ENCODE measurements at regions not wholly inside any gene's neighbourhood (a gene's known extent, or its start where the extent isn't known, plus 50 kb on each side); places are given as distances from the start of the nearest gene placed in this dataset.

DNA sequence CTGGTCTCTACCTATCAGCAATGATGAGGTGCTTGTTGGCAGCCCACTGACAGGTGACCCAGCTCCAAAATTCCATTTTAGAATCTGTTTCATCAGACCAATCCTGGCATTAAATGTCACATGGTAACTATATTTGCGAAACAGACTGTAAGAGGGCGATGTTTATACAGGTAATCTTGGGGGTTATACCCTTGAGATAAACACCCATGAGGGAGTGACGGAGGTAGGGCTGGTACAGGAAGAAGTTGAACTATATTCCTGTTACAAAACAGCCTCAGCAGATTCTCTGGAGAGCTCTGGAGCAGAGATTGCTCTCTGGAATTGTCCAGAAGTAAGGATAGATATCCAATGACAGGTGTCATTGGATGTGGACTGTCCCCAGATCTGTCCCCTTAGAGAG lies 444.8 kb upstream of the DPP6 start:
- Histone ChIP-seq H3K4me1 (no peaks in the 10 kb centered on the region), H3K36me3 (no peaks in the 10 kb centered on the region), H3K27me3 (no peaks in the 10 kb centered on the region), H3K27ac (no peak overlapping the region), H3K9me3 (no peaks in the 10 kb centered on the region), H3K4me3 (no peak overlapping the region)
- TF ChIP-seq POLR2A (IDR thresholded peaks at IDR 0.05), result no peak
- TF ChIP-seq, protein P1, sequence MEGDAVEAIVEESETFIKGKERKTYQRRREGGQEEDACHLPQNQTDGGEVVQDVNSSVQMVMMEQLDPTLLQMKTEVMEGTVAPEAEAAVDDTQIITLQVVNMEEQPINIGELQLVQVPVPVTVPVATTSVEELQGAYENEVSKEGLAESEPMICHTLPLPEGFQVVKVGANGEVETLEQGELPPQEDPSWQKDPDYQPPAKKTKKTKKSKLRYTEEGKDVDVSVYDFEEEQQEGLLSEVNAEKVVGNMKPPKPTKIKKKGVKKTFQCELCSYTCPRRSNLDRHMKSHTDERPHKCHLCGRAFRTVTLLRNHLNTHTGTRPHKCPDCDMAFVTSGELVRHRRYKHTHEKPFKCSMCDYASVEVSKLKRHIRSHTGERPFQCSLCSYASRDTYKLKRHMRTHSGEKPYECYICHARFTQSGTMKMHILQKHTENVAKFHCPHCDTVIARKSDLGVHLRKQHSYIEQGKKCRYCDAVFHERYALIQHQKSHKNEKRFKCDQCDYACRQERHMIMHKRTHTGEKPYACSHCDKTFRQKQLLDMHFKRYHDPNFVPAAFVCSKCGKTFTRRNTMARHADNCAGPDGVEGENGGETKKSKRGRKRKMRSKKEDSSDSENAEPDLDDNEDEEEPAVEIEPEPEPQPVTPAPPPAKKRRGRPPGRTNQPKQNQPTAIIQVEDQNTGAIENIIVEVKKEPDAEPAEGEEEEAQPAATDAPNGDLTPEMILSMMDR (IDR thresholded peaks at IDR 0.05), result no peak
- DNase-seq, result no peak

DNA sequence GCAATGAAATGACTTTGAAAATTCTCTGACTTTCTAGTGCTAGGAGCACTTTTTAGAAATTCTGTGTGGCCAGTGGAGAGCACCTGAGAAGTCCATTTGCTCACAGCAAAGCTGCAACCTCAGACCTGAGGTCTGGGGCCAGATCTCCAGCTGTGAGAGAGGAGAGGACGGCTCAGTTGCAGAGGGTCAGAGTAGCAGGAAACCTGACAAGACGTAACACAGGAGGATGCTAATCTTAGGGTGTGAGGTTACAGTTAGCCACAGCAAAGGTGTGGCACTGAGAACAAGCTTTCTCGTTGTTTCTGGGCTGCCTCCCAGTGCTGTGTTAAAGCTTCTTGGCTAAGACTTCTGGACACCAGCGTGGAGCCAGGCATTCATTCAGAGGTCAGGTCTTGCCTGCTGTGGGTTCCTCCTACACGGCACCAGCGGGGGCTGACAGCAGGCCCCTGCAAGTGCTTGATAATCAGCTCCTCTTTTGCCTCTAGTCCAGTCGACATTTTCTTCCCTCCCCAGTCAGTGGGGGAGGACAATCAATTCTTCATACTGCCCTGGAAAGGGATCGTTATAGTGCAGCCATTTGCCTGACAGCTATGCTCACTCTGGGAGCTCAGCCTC lies 435.4 kb upstream of the DPP6 start:
- no peak for DNase-seq
- H3K36me3 ChIP-seq, result no peaks in the 10 kb centered on the region
- no peak overlapping the region for H3K27ac ChIP-seq
- TF ChIP-seq, protein P1 (IDR thresholded peaks at IDR 0.05), result no peak
- no peak for TF ChIP-seq POLR2A (IDR thresholded peaks at IDR 0.05)
- no peak overlapping the region for H3K4me3 ChIP-seq
- H3K4me1 ChIP-seq, result no peaks in the 10 kb centered on the region
- H3K27me3 ChIP-seq, result no peaks in the 10 kb centered on the region
- no peaks in the 10 kb centered on the region for H3K9me3 ChIP-seq

DNA sequence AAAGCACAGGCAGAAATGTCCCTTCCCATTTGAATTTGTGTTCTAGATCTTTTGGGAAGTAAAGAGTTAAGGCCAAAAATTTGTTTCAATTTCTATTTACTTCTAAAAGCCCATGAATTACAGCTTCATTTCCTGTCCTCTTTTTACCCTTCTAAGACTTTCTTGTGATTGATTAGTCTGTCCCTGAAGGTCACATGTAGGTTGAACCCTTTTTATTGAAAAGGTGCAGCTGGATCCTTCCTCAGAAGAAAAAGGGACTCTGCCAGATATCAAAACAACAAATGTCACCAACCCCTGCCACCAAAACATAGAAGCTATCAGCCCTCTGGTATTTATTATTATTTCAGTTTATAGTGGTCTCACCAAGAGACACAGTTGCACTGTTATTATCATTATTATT lies 424.9 kb upstream of the DPP6 start:
- Histone ChIP-seq H3K4me1 (no peaks in the 10 kb centered on the region), H3K27me3 (no peaks in the 10 kb centered on the region), H3K27ac (no peak overlapping the region), H3K9me3 (no peaks in the 10 kb centered on the region), H3K36me3 (no peaks in the 10 kb centered on the region), H3K4me3 (no peak overlapping the region)
- TF ChIP-seq, protein P1 (IDR thresholded peaks at IDR 0.05), result no peak
- TF ChIP-seq POLR2A (IDR thresholded peaks at IDR 0.05), result no peak
- no peak for DNase-seq

DNA sequence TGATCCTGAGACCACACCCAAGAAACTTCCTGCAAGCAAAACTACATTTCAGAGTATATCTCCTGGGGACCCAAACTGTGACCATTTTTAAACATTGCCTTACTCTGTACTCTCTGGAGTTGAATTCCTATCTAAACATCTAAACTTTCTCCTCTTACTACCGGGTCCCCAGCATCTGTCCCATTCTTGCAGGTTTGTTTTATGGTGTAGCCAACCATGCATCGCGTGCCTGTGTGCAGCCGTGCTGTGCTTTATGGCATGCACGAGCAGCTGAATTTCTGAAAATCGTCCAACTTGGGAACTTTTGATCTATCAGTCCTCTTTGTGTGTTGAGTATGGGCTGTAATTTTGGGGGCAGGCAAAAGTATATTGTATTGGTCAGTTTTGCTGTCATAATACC lies 423.8 kb upstream of the DPP6 start:
- Histone ChIP-seq H3K27me3 (no peaks in the 10 kb centered on the region), H3K9me3 (no peaks in the 10 kb centered on the region), H3K36me3 (no peaks in the 10 kb centered on the region), H3K27ac (no peak overlapping the region), H3K4me1 (no peaks in the 10 kb centered on the region), H3K4me3 (no peak overlapping the region)
- no peak for DNase-seq
- TF ChIP-seq, protein P1 (IDR thresholded peaks at IDR 0.05), result no peak
- no peak for TF ChIP-seq POLR2A (IDR thresholded peaks at IDR 0.05)

DNA sequence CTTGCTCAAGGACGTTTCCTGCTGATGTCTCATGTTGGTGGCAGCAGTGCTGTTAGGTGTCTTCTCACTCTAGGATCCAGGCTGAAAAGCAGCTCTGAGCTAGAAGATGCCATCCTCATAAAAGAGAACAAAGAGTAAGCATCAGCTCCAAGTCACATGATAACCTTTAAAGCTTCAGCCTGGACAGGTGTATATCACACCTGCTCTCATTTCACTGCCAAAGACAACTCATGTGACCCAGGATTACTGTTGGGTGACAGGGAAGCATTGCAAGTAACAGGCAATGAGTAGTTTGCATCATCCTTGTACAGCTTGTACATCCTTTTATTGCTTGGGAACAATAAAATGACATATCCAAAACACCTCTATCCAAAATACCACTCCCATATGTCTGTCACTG lies 423.4 kb upstream of the DPP6 start:
- Histone ChIP-seq H3K36me3 (no peaks in the 10 kb centered on the region), H3K27me3 (no peaks in the 10 kb centered on the region), H3K9me3 (no peaks in the 10 kb centered on the region), H3K4me3 (no peak overlapping the region), H3K4me1 (no peaks in the 10 kb centered on the region), H3K27ac (no peak overlapping the region)
- TF ChIP-seq, protein P1 (IDR thresholded peaks at IDR 0.05), result no peak
- no peak for TF ChIP-seq POLR2A (IDR thresholded peaks at IDR 0.05)
- DNase-seq, result no peak

Measured in Peyer's patch (tissue), 4 donors.